ENCODE measurements at regions not wholly inside any gene's neighbourhood (a gene's known extent, or its start where the extent isn't known, plus 50 kb on each side); places are given as distances from the start of the nearest gene placed in this dataset.

DNA sequence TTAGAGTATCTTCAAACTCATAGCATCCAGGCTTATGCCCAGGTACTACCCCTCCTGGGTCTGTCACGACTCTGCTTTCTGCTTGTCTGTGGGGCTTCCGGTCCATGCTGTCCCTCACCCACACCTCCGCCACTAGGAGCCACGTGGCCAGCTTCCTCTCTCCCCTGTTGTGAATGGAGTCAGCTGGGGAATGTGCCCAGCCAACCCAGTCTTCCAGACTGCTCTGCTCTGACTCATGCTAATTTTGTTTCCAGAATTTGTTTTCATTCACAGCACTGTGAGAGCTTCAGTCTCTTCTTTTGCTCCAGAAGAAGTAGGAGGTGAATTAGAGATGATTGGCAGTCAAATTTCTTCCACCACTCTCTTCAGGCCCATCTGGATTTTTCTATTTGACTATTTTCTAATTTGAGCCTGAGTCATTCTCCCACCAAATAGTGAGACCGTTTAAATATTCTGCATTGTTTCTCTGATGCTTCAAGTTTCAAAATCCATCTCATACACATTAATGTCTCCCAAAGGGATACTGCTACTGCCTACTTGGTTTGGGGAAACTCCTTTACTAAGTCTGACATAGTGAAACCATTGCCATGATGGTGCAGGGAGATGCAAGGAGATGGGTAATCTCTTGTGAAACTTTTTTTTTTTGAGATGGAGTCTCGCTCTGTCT is 424.1 kb upstream of the KIF2A start:
- Histone ChIP-seq H3K4me1 (ENCODE audit: insufficient read depth, low read length) (no peaks in the 10 kb centered on the region), H3K27ac (ENCODE audit: low read depth, low read length) (no peak overlapping the region), H3K36me3 (ENCODE audit: insufficient read depth, low read length) (no peaks in the 10 kb centered on the region), H3K9me3 (ENCODE audit: low read length) (no peaks in the 10 kb centered on the region), H3K27me3 (ENCODE audit: insufficient read depth, low read length, poor library complexity, severe bottlenecking) (no peaks in the 10 kb centered on the region), H3K4me3 (ENCODE audit: low read length) (no peak overlapping the region)
- peaks cover 0 to 4% (median 2%) of the 10 kb centered on the region in 5 donors for H3K9me3 Mint-ChIP-seq
- no peaks in the 10 kb centered on the region for H3K36me3 Mint-ChIP-seq
- peak overlapping the region in 1 of 8 donors; percentile 84 for H3K27ac Mint-ChIP-seq
- H3K27me3 Mint-ChIP-seq: peaks cover 0 to 1% of the 10 kb centered on the region in 2 donors
- no peak overlapping the region for H3K4me3 Mint-ChIP-seq
- ChIA-PET CTCF (no interaction called here), POLR2A (no interaction called here)
- H3K4me1 Mint-ChIP-seq: no peaks in the 10 kb centered on the region
- no peak for DNase-seq

DNA sequence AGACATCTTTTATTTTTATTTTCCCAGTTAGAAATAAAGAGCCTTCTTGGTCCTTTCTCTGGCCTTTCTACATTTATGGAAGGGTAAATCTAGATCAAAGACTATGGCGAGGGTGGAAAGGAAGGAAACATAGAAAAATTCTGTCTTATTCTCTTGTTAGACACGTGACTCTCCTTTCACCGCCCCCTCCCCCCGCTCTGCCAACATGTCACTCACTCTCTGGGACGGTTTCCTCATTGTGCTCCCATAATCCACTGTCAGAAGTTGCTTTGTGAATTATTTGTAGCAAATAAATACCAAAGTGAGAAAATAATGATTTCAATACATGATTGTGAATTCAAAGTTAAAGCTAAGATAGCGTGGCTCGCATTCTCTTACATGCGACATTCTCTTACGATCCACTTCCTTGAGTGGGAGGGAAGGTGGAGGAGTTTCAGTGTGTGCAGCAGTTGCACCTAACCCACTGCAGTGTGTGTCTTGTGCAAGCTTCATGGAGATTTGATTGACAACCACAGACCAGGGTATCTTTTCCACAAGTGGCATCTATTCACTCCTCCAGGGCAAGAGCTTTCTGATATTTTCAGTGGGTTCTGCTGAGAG is 423.0 kb upstream of the KIF2A start:
- peaks cover 0 to 1% of the 10 kb centered on the region in 2 donors for H3K27me3 Mint-ChIP-seq
- no peak overlapping the region for H3K4me3 ChIP-seq (ENCODE audit: low read length)
- no peaks in the 10 kb centered on the region for H3K36me3 ChIP-seq (ENCODE audit: insufficient read depth, low read length)
- H3K4me1 ChIP-seq (ENCODE audit: insufficient read depth, low read length): no peaks in the 10 kb centered on the region
- ChIA-PET CTCF (no interaction called here), POLR2A (no interaction called here)
- H3K27ac Mint-ChIP-seq: no peak overlapping the region
- H3K4me3 Mint-ChIP-seq: no peak overlapping the region
- no peaks in the 10 kb centered on the region for H3K36me3 Mint-ChIP-seq
- H3K4me1 Mint-ChIP-seq: no peaks in the 10 kb centered on the region
- H3K27ac ChIP-seq (ENCODE audit: low read depth, low read length): no peak overlapping the region
- H3K9me3 Mint-ChIP-seq: peaks cover 2 to 6% (median 3%) of the 10 kb centered on the region in 5 donors
- no peaks in the 10 kb centered on the region for H3K27me3 ChIP-seq (ENCODE audit: insufficient read depth, low read length, poor library complexity, severe bottlenecking)
- DNase-seq: no peak
- no peaks in the 10 kb centered on the region for H3K9me3 ChIP-seq (ENCODE audit: low read length)

DNA sequence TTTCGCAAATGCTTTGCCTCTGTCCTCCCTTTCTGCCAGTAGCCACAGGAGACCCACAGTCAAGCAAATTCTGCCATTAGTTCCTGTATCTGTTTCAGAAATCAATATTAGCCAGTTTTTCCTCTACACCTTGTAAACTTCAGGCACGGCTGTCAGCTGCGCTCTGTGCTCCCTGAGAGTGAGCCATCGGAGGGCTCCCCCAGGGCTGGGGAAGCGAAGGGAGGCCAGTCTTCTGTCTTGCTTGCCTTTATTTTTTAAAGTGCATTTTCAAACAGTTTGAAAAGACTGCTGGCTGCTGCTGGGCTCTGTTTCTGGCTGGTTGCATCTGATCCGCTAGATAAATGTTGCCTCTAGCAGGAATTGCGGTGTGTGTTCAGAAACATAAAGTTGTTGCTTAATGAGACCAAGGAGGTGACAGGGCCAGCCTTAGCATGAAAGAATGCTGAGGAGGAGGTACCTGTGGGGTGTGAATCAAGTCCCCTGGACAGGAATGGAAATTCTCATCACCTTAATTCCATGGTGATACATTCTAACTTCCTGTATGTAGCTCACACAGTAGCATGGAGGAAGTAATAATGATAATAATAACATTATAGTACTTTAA is 421.7 kb upstream of the KIF2A start:
- Histone ChIP-seq H3K4me1 (ENCODE audit: insufficient read depth, low read length) (no peaks in the 10 kb centered on the region), H3K4me3 (ENCODE audit: low read length) (no peak overlapping the region), H3K27ac (ENCODE audit: low read depth, low read length) (no peak overlapping the region), H3K9me3 (ENCODE audit: low read length) (no peaks in the 10 kb centered on the region), H3K27me3 (ENCODE audit: insufficient read depth, low read length, poor library complexity, severe bottlenecking) (no peaks in the 10 kb centered on the region), H3K36me3 (ENCODE audit: insufficient read depth, low read length) (no peaks in the 10 kb centered on the region)
- no peaks in the 10 kb centered on the region for H3K36me3 Mint-ChIP-seq
- POLR2A ChIA-PET: interaction anchor here (0.9 kb wide), 1 partner anchor 1245 kb away, joined by 8 read pairs; no protein-coding TSS in a partner anchor
- no peak overlapping the region for H3K4me3 Mint-ChIP-seq
- CTCF ChIA-PET: no interaction called here
- peaks cover 7 to 15% (median 9%) of the 10 kb centered on the region in 5 donors for H3K9me3 Mint-ChIP-seq
- DNase-seq: no peak
- peaks cover 0 to 1% of the 10 kb centered on the region in 2 donors for H3K27me3 Mint-ChIP-seq
- H3K4me1 Mint-ChIP-seq: no peaks in the 10 kb centered on the region
- no peak overlapping the region for H3K27ac Mint-ChIP-seq

DNA sequence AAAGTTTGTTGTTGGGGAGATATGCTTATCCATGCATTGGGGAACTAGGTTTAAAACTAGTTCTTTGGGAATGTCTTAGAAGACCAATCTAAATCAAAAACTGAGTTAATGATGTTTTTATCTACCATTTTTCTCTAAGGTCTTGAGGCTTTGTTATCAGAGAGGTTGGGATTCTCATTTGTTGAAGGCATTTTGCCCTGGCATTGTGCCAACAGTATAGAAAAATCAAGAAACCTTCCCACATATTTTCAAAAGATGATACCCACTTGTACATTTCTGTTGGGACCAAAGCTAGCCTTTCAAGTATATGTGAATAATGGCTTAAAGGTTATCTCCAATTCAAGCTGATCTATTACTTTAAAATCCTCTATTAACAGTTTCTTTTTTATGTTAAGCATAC is 419.8 kb upstream of the KIF2A start:
- H3K27me3 ChIP-seq (ENCODE audit: insufficient read depth, low read length, poor library complexity, severe bottlenecking): no peaks in the 10 kb centered on the region
- no peak overlapping the region for H3K27ac ChIP-seq (ENCODE audit: low read depth, low read length)
- no peak for DNase-seq
- Mint-ChIP-seq H3K4me1 (no peaks in the 10 kb centered on the region), H3K36me3 (no peaks in the 10 kb centered on the region), H3K9me3 (peaks cover 9 to 20% (median 14%) of the 10 kb centered on the region in 5 donors), H3K27ac (no peak overlapping the region), H3K4me3 (no peak overlapping the region), H3K27me3 (no peaks in the 10 kb centered on the region)
- H3K36me3 ChIP-seq (ENCODE audit: insufficient read depth, low read length): no peaks in the 10 kb centered on the region
- ChIA-PET CTCF (no interaction called here), POLR2A (no interaction called here)
- no peak overlapping the region for H3K4me3 ChIP-seq (ENCODE audit: low read length)
- H3K4me1 ChIP-seq (ENCODE audit: insufficient read depth, low read length): no peaks in the 10 kb centered on the region
- H3K9me3 ChIP-seq (ENCODE audit: low read length): no peaks in the 10 kb centered on the region

DNA sequence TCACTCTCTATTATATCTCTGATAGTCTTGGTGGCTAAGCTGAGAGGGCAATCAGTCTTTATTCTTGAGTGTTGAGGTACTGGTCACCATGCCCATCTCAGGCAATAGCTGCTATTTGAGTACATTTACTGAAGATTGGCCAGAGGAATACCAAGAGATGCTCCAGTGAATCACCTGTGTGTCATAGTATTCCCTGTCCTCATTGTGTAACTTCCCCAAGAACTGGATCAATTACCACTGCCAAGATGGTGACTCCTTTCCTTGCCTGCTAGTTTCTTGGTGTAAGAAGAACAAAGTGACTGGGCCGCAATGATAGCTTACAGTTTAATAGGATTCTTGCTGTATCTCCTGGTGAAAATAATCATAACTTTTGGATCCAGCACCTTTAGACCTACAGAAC is 418.7 kb upstream of the KIF2A start:
- Histone ChIP-seq H3K9me3 (ENCODE audit: low read length) (no peaks in the 10 kb centered on the region), H3K36me3 (ENCODE audit: insufficient read depth, low read length) (no peaks in the 10 kb centered on the region), H3K4me1 (ENCODE audit: insufficient read depth, low read length) (no peaks in the 10 kb centered on the region), H3K27ac (ENCODE audit: low read depth, low read length) (no peak overlapping the region), H3K27me3 (ENCODE audit: insufficient read depth, low read length, poor library complexity, severe bottlenecking) (no peaks in the 10 kb centered on the region), H3K4me3 (ENCODE audit: low read length) (no peak overlapping the region)
- H3K36me3 Mint-ChIP-seq: no peaks in the 10 kb centered on the region
- H3K27ac Mint-ChIP-seq: no peak overlapping the region
- no peak overlapping the region for H3K4me3 Mint-ChIP-seq
- ChIA-PET POLR2A (no interaction called here), CTCF (no interaction called here)
- no peak for DNase-seq
- H3K9me3 Mint-ChIP-seq: peaks cover 9 to 24% (median 14%) of the 10 kb centered on the region in 5 donors
- H3K4me1 Mint-ChIP-seq: no peaks in the 10 kb centered on the region
- no peaks in the 10 kb centered on the region for H3K27me3 Mint-ChIP-seq

DNA sequence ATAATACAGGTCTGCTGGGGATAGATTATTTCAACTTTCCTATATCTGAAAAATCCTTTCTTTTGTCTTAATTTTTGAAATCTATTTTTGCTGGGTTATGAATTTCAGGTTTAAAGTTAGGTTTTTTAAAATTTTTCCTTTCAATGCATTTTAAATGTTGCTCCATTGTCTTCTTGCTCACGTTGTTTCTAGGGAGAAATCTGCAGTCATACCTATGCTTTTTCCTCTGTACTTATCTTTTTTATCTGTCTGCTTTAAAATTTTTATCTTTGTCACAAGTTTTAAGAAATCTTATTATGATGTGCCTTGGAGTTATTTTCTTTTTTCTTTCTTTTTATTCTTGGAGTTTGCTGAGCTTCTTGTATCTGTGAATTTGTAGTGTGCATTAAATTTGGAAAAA is 412.0 kb upstream of the KIF2A start:
- H3K27me3 ChIP-seq (ENCODE audit: insufficient read depth, low read length, poor library complexity, severe bottlenecking): no peaks in the 10 kb centered on the region
- no peaks in the 10 kb centered on the region for H3K9me3 ChIP-seq (ENCODE audit: low read length)
- H3K36me3 ChIP-seq (ENCODE audit: insufficient read depth, low read length): no peaks in the 10 kb centered on the region
- no peak overlapping the region for H3K4me3 Mint-ChIP-seq
- no peaks in the 10 kb centered on the region for H3K27me3 Mint-ChIP-seq
- ChIA-PET CTCF (no interaction called here), POLR2A (no interaction called here)
- H3K27ac ChIP-seq (ENCODE audit: low read depth, low read length): no peak overlapping the region
- H3K36me3 Mint-ChIP-seq: no peaks in the 10 kb centered on the region
- no peaks in the 10 kb centered on the region for H3K4me1 Mint-ChIP-seq
- H3K9me3 Mint-ChIP-seq: peaks cover 2 to 17% (median 9%) of the 10 kb centered on the region in 5 donors
- H3K4me1 ChIP-seq (ENCODE audit: insufficient read depth, low read length): no peaks in the 10 kb centered on the region
- DNase-seq: no peak
- H3K27ac Mint-ChIP-seq: no peak overlapping the region
- no peak overlapping the region for H3K4me3 ChIP-seq (ENCODE audit: low read length)

DNA sequence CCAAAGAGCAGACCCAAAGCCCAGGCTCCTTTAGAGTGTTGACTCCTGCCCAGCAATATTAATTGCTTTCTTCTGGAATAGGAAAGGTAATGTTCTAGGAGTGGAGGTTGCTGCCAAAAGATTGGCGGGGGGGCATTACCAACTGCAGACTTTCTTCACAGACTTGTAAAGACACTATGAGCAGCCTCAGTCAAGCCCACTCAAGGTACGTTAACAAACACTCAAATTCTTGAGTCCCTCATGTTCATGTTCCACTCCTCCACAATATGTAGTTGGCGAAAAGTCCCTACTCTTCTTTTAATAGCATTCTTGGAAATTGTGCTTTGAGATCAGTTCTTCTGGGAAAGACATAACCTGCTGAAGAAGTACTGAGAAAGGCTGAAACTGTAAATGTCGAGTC is 409.2 kb upstream of the KIF2A start:
- Mint-ChIP-seq H3K4me1 (no peaks in the 10 kb centered on the region), H3K9me3 (peaks cover 0 to 12% (median 0%) of the 10 kb centered on the region in 5 donors), H3K27ac (no peak overlapping the region), H3K36me3 (no peaks in the 10 kb centered on the region), H3K4me3 (no peak overlapping the region), H3K27me3 (no peaks in the 10 kb centered on the region)
- POLR2A ChIA-PET: no interaction called here
- Histone ChIP-seq H3K36me3 (ENCODE audit: insufficient read depth, low read length) (no peaks in the 10 kb centered on the region), H3K27ac (ENCODE audit: low read depth, low read length) (no peak overlapping the region), H3K27me3 (ENCODE audit: insufficient read depth, low read length, poor library complexity, severe bottlenecking) (no peaks in the 10 kb centered on the region), H3K4me1 (ENCODE audit: insufficient read depth, low read length) (no peaks in the 10 kb centered on the region), H3K4me3 (ENCODE audit: low read length) (no peak overlapping the region), H3K9me3 (ENCODE audit: low read length) (no peaks in the 10 kb centered on the region)
- no peak for DNase-seq
- CTCF ChIA-PET: no interaction called here

DNA sequence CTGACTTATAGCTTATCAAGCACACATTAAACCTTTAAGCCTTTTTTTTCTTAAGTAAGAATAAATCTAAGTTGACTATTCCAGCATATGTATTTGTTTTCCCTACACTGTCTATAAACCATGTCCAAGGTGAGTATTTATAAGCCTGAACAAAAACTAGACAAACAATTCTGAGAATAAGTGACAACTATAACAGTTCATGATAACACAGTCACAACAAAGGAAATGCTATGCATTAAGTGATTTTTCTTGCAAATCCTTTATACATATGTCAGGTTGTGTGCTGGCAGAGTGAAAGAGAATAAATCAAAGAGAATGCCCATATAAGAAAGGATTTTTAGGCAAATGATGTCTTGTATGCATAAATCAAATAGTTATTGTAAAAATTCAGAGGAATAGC is 408.8 kb upstream of the KIF2A start:
- DNase-seq: no peak
- Mint-ChIP-seq H3K27ac (no peak overlapping the region), H3K4me1 (no peaks in the 10 kb centered on the region), H3K9me3 (peaks cover 0 to 12% (median 0%) of the 10 kb centered on the region in 5 donors), H3K27me3 (no peaks in the 10 kb centered on the region), H3K4me3 (no peak overlapping the region), H3K36me3 (no peaks in the 10 kb centered on the region)
- Histone ChIP-seq H3K9me3 (ENCODE audit: low read length) (no peaks in the 10 kb centered on the region), H3K36me3 (ENCODE audit: insufficient read depth, low read length) (no peaks in the 10 kb centered on the region), H3K27me3 (ENCODE audit: insufficient read depth, low read length, poor library complexity, severe bottlenecking) (no peaks in the 10 kb centered on the region), H3K4me1 (ENCODE audit: insufficient read depth, low read length) (no peaks in the 10 kb centered on the region), H3K27ac (ENCODE audit: low read depth, low read length) (no peak overlapping the region), H3K4me3 (ENCODE audit: low read length) (no peak overlapping the region)
- POLR2A ChIA-PET: no interaction called here
- CTCF ChIA-PET: no interaction called here
